Heart left ventricle (tissue), 16 donors: ENCODE measurements at regions not wholly inside any gene's neighbourhood (a gene's known extent, or its start where the extent isn't known, plus 50 kb on each side); places are given as distances from the start of the nearest gene placed in this dataset.

Source experiments
- ATAC-seq, 4 donors: fragments of 200-7000 bp; cut with Tn5 transposase; one replicate each; pipeline ENCODE4 v1.9.1; 2020 to 2022; ENCODE audit warnings: moderate library complexity in 4 of 4, mild to moderate bottlenecking in 3 of 4, moderate number of reproducible peaks in 1 of 4
- DNase-seq, 5 donors: peaks; one replicate each; pipeline ENCODE4 v3.0.0-alpha.2; 2020
- H3K27ac ChIP-seq, 12 donors: fragments of 200-600 bp; sonication (generic) in 4 of 12; one replicate each; pipeline versions ENCODE4 v1.5.0 to v1.8.0; 2016 to 2022; ENCODE audit warnings: mild to moderate bottlenecking in 2 of 12
- H3K27me3 ChIP-seq, 9 donors: fragments of 200-600 bp; sonication (generic) in 2 of 9; one replicate each; pipeline versions ENCODE4 v1.5.1 to v1.8.0; 2016 to 2022; ENCODE audit warnings: mild to moderate bottlenecking in 3 of 9
- H3K36me3 ChIP-seq, 9 donors: fragments of 200-600 bp; sonication (generic) in 2 of 9; one replicate each; pipeline versions ENCODE4 v1.5.0 to v1.8.0; 2018 to 2022; ENCODE audit warnings: mild to moderate bottlenecking in 2 of 9
- H3K4me1 ChIP-seq, 12 donors: fragments of 200-600 bp; sonication (generic) in 4 of 12; one replicate each; pipeline versions ENCODE4 v1.5.0 to v1.8.0; 2016 to 2022; ENCODE audit warnings: mild to moderate bottlenecking in 3 of 12
- H3K4me3 ChIP-seq, 12 donors: fragments of 200-600 bp; sonication (generic) in 4 of 12; one replicate each; pipeline versions ENCODE4 v1.5.0 to v1.8.0; 2017 to 2022; ENCODE audit warnings: mild to moderate bottlenecking in 9 of 12, moderate library complexity in 4 of 12
- H3K9me3 ChIP-seq, 12 donors: fragments of 200-600 bp; sonication (generic) in 4 of 12; one replicate each; pipeline versions ENCODE4 v1.5.0 to v1.8.0; 2016 to 2022; ENCODE audit warnings: mild to moderate bottlenecking in 1 of 12
- CTCF ChIP-seq, 12 donors: fragments of 200-600 bp; sonication (generic) in 4 of 12; IDR thresholded peaks; one replicate each; pipeline versions ENCODE4 v1.5.0 to v1.8.0; 2018 to 2022; ENCODE audit warnings: antibody characterized with exemption in 12 of 12, mild to moderate bottlenecking in 5 of 12
- POLR2A ChIP-seq, 2 donors: fragments of 450-650 bp; IDR thresholded peaks; one replicate each; pipeline ENCODE4 v1.6.1; 2017; ENCODE audit warnings: antibody characterized with exemption in 2 of 2, mild to moderate bottlenecking in 2 of 2, moderate library complexity in 2 of 2
- WGBS, 4 donors: extraction: QIAGEN DNeasy Blood & Tissue Kit in 2 of 4; methylation state at CpG; one replicate each; pipeline versions ENCODE4 v1.1.5 to v1.1.7; 2013 to 2018; 5-methylcytosine and 5-hydroxymethylcytosine counted together
- intact Hi-C, 10 donors: fragments of 100-400 bp; cut with DNase I; formaldehyde crosslinking; loops; one replicate each; pipeline versions ENCODE4 v1.11.1 to v1.14.2; 2022
- donor health status: ischemic (EF 13 %, LVEDD 7.1; RV severe dilation, severe dysfunction).
- donor health status: healthy with polysubstance abuse.
- donor health status: DM: no; HTN: yes; CAD: no.
- donor health status: DM: no; HTN: no; CAD: no.
- donor health status: ischemic (EF 25% LVEDD 6.9; RV normal size, moderate dysfunction).
- donor health status: ischemic (EF 25% LVEDD 5.7; RV mildly dilated, moderate dysfunction).
- donor health status: healthy.
- donor health status: DM: yes; HTN: yes; CAD: no.
- donor health status: ischemic (EF 35%, LVEDD 5.7; RV mildly dilated, moderate dysfunction).
- donor health status: nonischemic (EF 11% LVEDD 7.7; RV severe dilation, severe dysfunction).
- donor health status: DM: yes; HTN: yes; CAD: no.
- donor health status: PGD.
- donor health status: ischemic (EF 29% LVEDD 5.4; RV normal size, mild dysfunction).
- donor health status: nonischemic (EF 23%, LVEDD 6.1; RV moderate dilation, normal function).

- no peak for ATAC-seq
- WGBS, 4 donors = 46 to 59% (median 49%) methylated on average over 2 of the region's 2 CpGs
- TF ChIP-seq CTCF (IDR thresholded peaks at IDR 0.05) (no peak), POLR2A (IDR thresholded peaks at IDR 0.05) (no peak)
- Histone ChIP-seq H3K27me3 (no peaks in the 10 kb centered on the region), H3K36me3 (no peaks in the 10 kb centered on the region), H3K9me3 (no peaks in the 10 kb centered on the region), H3K27ac (no peak overlapping the region), H3K4me3 (no peak overlapping the region), H3K4me1 (peaks cover 0 to 6% (median 0%) of the 10 kb centered on the region in 12 donors)
- DNase-seq = no peak
- intact Hi-C loops = no loop called here
These were observed 724.5 kb upstream of the FANCL start for GRCh38 chr2:58965602-58966001.

GRCh38 chr2:58959996-58960395 lies 718.9 kb upstream of the FANCL start:
- TF ChIP-seq POLR2A (IDR thresholded peaks at IDR 0.05) = no peak
- 60 to 72% (median 64%) methylated on average over 8 of the region's 8 CpGs for WGBS, 4 donors
- H3K36me3 ChIP-seq = no peaks in the 10 kb centered on the region

GRCh38 chr2:58957188-58957840 lies 716.2 kb upstream of the FANCL start:
- ATAC-seq (no peak), DNase-seq (no peak)
- 58 to 68% (median 61%) methylated on average over 4 of the region's 4 CpGs for WGBS, 4 donors
- no peak overlapping the region for H3K27ac ChIP-seq
- no peaks in the 10 kb centered on the region for H3K27me3 ChIP-seq
- no peak overlapping the region for H3K4me3 ChIP-seq
- intact Hi-C loops = no loop called here
- no peaks in the 10 kb centered on the region for H3K36me3 ChIP-seq
- TF ChIP-seq POLR2A (IDR thresholded peaks at IDR 0.05) = no peak
- no peak for TF ChIP-seq CTCF (IDR thresholded peaks at IDR 0.05)
- peaks cover 0 to 4% (median 0%) of the 10 kb centered on the region in 12 donors for H3K4me1 ChIP-seq
- H3K9me3 ChIP-seq = no peaks in the 10 kb centered on the region

More at GRCh38 chr2:58959996-58960395, 718.9 kb upstream of the FANCL start:
- H3K4me3 ChIP-seq = no peak overlapping the region
- no peak overlapping the region for H3K27ac ChIP-seq
- H3K9me3 ChIP-seq = no peaks in the 10 kb centered on the region
- ATAC-seq (no peak), DNase-seq (no peak)
- peaks cover 0 to 4% (median 0%) of the 10 kb centered on the region in 12 donors for H3K4me1 ChIP-seq
- H3K27me3 ChIP-seq = no peaks in the 10 kb centered on the region
- intact Hi-C loops = no loop called here

- Histone ChIP-seq H3K27me3 (no peaks in the 10 kb centered on the region), H3K27ac (no peak overlapping the region), H3K4me3 (no peak overlapping the region), H3K36me3 (no peaks in the 10 kb centered on the region), H3K9me3 (no peaks in the 10 kb centered on the region), H3K4me1 (peaks cover 0 to 17% (median 2%) of the 10 kb centered on the region in 12 donors)
- no peak for ATAC-seq
- no peak for DNase-seq
- no peak for TF ChIP-seq CTCF (IDR thresholded peaks at IDR 0.05)
- TF ChIP-seq POLR2A (IDR thresholded peaks at IDR 0.05) = no peak
- 57 to 63% (median 60%) methylated on average over 11 of the region's 11 CpGs for WGBS, 4 donors
- intact Hi-C loops = no loop called here
These were observed 713.8 kb upstream of the FANCL start for GRCh38 chr2:58954880-58955385.
